PC-3 (cell line): ENCODE measurements at regions not wholly inside any gene's neighbourhood (a gene's known extent, or its start where the extent isn't known, plus 50 kb on each side); places are given as distances from the start of the nearest gene placed in this dataset.

Experiments
- ATAC-seq: fragments of 200-7000 bp; cut with Tn5 transposase; 2 replicates; pipeline ENCODE4 v1.9.1; 2020; ENCODE audit warnings: mild to moderate bottlenecking, moderate library complexity
- BruUV-seq: library from RNA; stranded (reverse); fragments of 400-500 nt; replicated peaks from 2 replicates; lab custom pipeline; 2021; lab: Mats Ljungman, UMichigan
- CTCF ChIA-PET: fragments of 300-600 bp; sonication (Branson Sonifier 250); formaldehyde crosslinking; loops from one replicate; lab custom pipeline; 2022; ENCODE audit warnings: antibody characterized with exemption; lab: Charles Lee
- POLR2A ChIA-PET: fragments of 300-600 bp; sonication (Branson Sonifier 250); formaldehyde crosslinking; loops from one replicate; lab custom pipeline; 2022; ENCODE audit warnings: antibody characterized with exemption; ENCODE audit not compliant: unreplicated experiment; lab: Charles Lee
- DNase-seq: peaks from one replicate; pipeline ENCODE4 v3.0.0-alpha.2; 2015
- H2AFZ ChIP-seq: fragments of 300-600 bp; sonication (generic); 2 replicates; pipeline ENCODE4 v1.6.0; 2016; ENCODE audit warnings: antibody characterized with exemption, low read length
- H3F3A ChIP-seq: fragments of 300-600 bp; sonication (generic); one replicate; pipeline ENCODE4 v1.6.0; 2017; ENCODE audit warnings: antibody characterized with exemption, low read length, control low read depth, mild to moderate bottlenecking; ENCODE audit not compliant: unreplicated experiment
- H3K27ac ChIP-seq: fragments of 300-600 bp; sonication (generic); 2 replicates; pipeline ENCODE4 v1.5.1; 2016; ENCODE audit warnings: mild to moderate bottlenecking, low read length
- H3K27me3 ChIP-seq: fragments of 300-600 bp; sonication (generic); 2 replicates; pipeline ENCODE4 v1.6.1; 2016; ENCODE audit warnings: low read length, mixed read lengths
- H3K36me3 ChIP-seq: fragments of 300-600 bp; sonication (generic); 2 replicates; pipeline ENCODE4 v1.6.1; 2016; ENCODE audit warnings: low read depth, mixed run types, low read length, mixed read lengths
- H3K4me1 ChIP-seq: fragments of 300-600 bp; sonication (generic); 2 replicates; pipeline ENCODE4 v1.5.1; 2016; ENCODE audit warnings: low read length; ENCODE audit not compliant: insufficient read depth
- H3K4me2 ChIP-seq: fragments of 300-600 bp; sonication (generic); 2 replicates; pipeline ENCODE4 v1.6.0; 2016; ENCODE audit warnings: low read length
- H3K4me3 ChIP-seq: fragments of 300-600 bp; sonication (generic); 2 replicates; pipeline ENCODE4 v1.5.1; 2016; ENCODE audit warnings: mild to moderate bottlenecking, low read length, mixed read lengths
- H3K79me2 ChIP-seq: fragments of 300-600 bp; sonication (generic); 2 replicates; pipeline ENCODE4 v1.6.1; 2017; ENCODE audit warnings: low read length, mixed read lengths
- H3K9ac ChIP-seq: fragments of 300-600 bp; sonication (generic); 2 replicates; pipeline ENCODE4 v1.6.0; 2016; ENCODE audit warnings: mild to moderate bottlenecking, low read length
- H3K9me2 ChIP-seq: fragments of 300-600 bp; sonication (generic); replicated peaks from 2 replicates; pipeline ENCODE4 v1.6.1; 2016; ENCODE audit warnings: mixed run types, low read length, mixed read lengths
- H3K9me3 ChIP-seq: fragments of 300-600 bp; sonication (generic); 2 replicates; pipeline ENCODE4 v1.6.1; 2016; ENCODE audit warnings: low read length, mixed read lengths
- H4K20me1 ChIP-seq: fragments of 300-600 bp; sonication (generic); 2 replicates; pipeline ENCODE4 v1.6.1; 2016; ENCODE audit warnings: low read length, mixed read lengths
- EZH2 ChIP-seq: fragments of 300-600 bp; sonication (generic); IDR thresholded peaks from one replicate; pipeline ENCODE4 v1.6.1; 2017; ENCODE audit warnings: antibody characterized with exemption, mild to moderate bottlenecking, low read length; ENCODE audit not compliant: unreplicated experiment
- EZH2phosphoT487 ChIP-seq: fragments of 300-600 bp; sonication (generic); IDR thresholded peaks from 2 replicates; pipeline ENCODE4 v1.6.1; 2018; ENCODE audit warnings: mild to moderate bottlenecking, antibody characterized with exemption, low read length, borderline replicate concordance
- intact Hi-C: fragments of 100-400 bp; cut with micrococcal nuclease; formaldehyde crosslinking; loops from 2 replicates; pipeline ENCODE4 v1.9.0; 2023
- TF ChIP-seq, protein P1 (sequence below): fragments of 300-600 bp; sonication (generic); conservative IDR thresholded peaks from 2 replicates; pipeline ENCODE4 v1.5.1; 2017; ENCODE audit warnings: antibody characterized with exemption, low read depth, mild to moderate bottlenecking, low read length

DNA sequence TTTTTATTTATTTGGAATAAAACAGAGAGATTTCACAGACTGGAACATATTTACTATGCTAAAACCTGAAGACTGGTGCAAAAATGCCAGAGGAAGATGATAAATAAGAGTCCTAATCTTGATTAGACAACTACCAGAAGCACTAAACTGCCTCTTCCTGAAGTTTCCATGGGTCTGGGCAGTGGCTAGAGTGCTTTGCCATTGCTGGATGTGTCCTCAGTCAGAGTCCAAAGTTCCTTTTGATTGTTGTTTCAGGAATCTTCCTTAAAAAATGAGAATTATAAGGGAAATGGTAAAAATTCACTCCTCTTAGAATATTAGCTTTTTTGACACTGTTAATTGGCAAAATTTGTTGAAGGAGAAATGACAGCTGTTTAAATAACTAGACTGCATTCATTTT is 86.3 kb upstream of the AHR start:
- Histone ChIP-seq H3K4me1 (peaks cover 9% of the 10 kb centered on the region), H3K4me2 (no peak overlapping the region), H3K9me2 (no peaks in the 10 kb centered on the region), H4K20me1 (no peaks in the 10 kb centered on the region), H2AFZ (no peak overlapping the region), H3K36me3 (no peaks in the 10 kb centered on the region), H3F3A (no peaks in the 10 kb centered on the region), H3K4me3 (no peak overlapping the region), H3K27me3 (no peaks in the 10 kb centered on the region), H3K9me3 (no peaks in the 10 kb centered on the region), H3K79me2 (no peaks in the 10 kb centered on the region), H3K9ac (no peak overlapping the region), H3K27ac (no peak overlapping the region)
- intact Hi-C loops: no loop called here
- ATAC-seq: no peak
- no peak for DNase-seq
- POLR2A ChIA-PET: no interaction called here
- TF ChIP-seq EZH2: no peak
- no peak for TF ChIP-seq EZH2phosphoT487
- TF ChIP-seq, protein P1, sequence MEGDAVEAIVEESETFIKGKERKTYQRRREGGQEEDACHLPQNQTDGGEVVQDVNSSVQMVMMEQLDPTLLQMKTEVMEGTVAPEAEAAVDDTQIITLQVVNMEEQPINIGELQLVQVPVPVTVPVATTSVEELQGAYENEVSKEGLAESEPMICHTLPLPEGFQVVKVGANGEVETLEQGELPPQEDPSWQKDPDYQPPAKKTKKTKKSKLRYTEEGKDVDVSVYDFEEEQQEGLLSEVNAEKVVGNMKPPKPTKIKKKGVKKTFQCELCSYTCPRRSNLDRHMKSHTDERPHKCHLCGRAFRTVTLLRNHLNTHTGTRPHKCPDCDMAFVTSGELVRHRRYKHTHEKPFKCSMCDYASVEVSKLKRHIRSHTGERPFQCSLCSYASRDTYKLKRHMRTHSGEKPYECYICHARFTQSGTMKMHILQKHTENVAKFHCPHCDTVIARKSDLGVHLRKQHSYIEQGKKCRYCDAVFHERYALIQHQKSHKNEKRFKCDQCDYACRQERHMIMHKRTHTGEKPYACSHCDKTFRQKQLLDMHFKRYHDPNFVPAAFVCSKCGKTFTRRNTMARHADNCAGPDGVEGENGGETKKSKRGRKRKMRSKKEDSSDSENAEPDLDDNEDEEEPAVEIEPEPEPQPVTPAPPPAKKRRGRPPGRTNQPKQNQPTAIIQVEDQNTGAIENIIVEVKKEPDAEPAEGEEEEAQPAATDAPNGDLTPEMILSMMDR: no peak
- no TSS peak for BruUV-seq
- CTCF ChIA-PET: no interaction called here

DNA sequence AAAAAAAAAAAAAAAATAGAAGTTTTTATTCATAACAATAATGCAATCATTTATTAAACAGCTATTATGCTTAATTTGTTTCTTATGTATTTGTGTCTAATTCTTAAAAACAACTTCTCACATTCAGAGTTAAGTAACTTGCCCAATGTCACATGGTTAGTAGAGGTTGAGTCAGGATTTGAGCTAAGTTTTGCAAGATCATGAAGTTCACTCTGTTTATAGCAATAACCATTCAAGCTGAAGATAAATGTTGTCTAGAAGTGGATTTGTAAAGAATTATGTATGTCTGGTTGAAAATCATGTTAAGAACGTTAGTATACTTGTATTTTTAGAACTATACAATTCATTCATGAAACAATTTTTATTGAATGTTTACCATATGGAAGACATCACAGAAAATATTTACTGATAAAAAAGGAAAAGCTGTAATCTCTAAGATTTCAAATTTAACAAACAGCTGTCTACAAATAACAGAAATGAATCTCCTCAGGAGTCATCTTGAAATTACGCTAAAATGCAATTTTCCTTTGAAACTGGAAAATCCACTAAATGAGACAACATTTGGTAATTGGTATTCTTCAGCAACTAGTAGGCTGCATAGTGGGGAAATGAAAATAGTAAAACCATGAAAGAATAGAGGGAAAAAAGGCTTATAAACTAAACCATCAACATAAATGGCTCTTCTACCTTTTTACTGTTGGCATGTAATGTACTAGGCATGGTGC is 70.5 kb upstream of the AHR start:
- no peak overlapping the region for H3K27ac ChIP-seq
- no peaks in the 10 kb centered on the region for H3K36me3 ChIP-seq
- H3K4me1 ChIP-seq: no peaks in the 10 kb centered on the region
- H3K79me2 ChIP-seq: no peaks in the 10 kb centered on the region
- no peaks in the 10 kb centered on the region for H3K9me2 ChIP-seq
- no peak overlapping the region for H3K4me2 ChIP-seq
- H3K4me3 ChIP-seq: no peak overlapping the region
- no peaks in the 10 kb centered on the region for H3F3A ChIP-seq
- H4K20me1 ChIP-seq: no peaks in the 10 kb centered on the region
- intact Hi-C loops: no loop called here
- no peak for DNase-seq
- no peak overlapping the region for H3K9ac ChIP-seq
- no TSS peak for BruUV-seq
- H3K9me3 ChIP-seq: no peaks in the 10 kb centered on the region
- ChIA-PET POLR2A (interaction anchor here (0.7 kb wide), 1 partner anchor 70 kb away, joined by 3 read pairs; no protein-coding TSS in a partner anchor), CTCF (no interaction called here)
- H3K27me3 ChIP-seq: no peaks in the 10 kb centered on the region
- no peak for ATAC-seq
- TF ChIP-seq EZH2: no peak
- no peak for TF ChIP-seq EZH2phosphoT487
- TF ChIP-seq, protein P1: no peak
- H2AFZ ChIP-seq: no peak overlapping the region

DNA sequence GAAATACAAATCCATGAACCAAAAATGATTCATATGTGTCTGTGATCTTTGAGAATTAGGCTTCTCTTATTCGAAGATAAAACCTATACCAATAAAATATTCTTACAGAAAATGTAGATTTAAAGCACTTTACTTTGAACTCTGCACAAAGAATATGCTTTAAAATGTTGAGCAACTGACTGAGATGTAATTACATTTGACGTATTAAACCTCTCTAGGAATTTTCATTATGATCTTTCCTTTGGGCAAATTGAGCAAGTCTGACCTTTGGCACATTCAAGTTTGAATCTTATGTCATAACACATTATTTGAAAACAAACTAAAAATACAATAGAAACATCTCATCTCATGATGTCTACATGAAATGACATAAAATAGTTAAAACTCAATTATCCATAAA is 69.2 kb upstream of the AHR start:
- ChIA-PET CTCF (no interaction called here), POLR2A (no interaction called here)
- H3K9me3 ChIP-seq: no peaks in the 10 kb centered on the region
- H3K27me3 ChIP-seq: no peaks in the 10 kb centered on the region
- no TSS peak for BruUV-seq
- no peaks in the 10 kb centered on the region for H3K9me2 ChIP-seq
- H3K36me3 ChIP-seq: no peaks in the 10 kb centered on the region
- intact Hi-C loops: no loop called here
- H3K9ac ChIP-seq: no peak overlapping the region
- H3K4me2 ChIP-seq: no peak overlapping the region
- no peak for TF ChIP-seq EZH2
- TF ChIP-seq EZH2phosphoT487: no peak
- TF ChIP-seq, protein P1: no peak
- DNase-seq (no peak), ATAC-seq (no peak)
- H3K4me3 ChIP-seq: no peak overlapping the region
- H3K27ac ChIP-seq: no peak overlapping the region
- H3F3A ChIP-seq: no peaks in the 10 kb centered on the region
- H2AFZ ChIP-seq: no peak overlapping the region
- H3K79me2 ChIP-seq: no peaks in the 10 kb centered on the region
- no peaks in the 10 kb centered on the region for H4K20me1 ChIP-seq
- H3K4me1 ChIP-seq: peaks cover 8% of the 10 kb centered on the region
